Dedifferentiated amniotic fluid mesenchymal stem cell (primary cell): ENCODE measurements at regions not wholly inside any gene's neighbourhood (a gene's known extent, or its start where the extent isn't known, plus 50 kb on each side); places are given as distances from the start of the nearest gene placed in this dataset.

Experiments
- DNase-seq: peaks from one replicate; pipeline ENCODE4 v3.0.0-alpha.2; 2016; ENCODE audit errors: extremely low spot score

GRCh38 chr3:106750092-106750491, 627.1 kb upstream of the CCDC54 start:
- no peak for DNase-seq

- DNase-seq = no peak
Observed at GRCh38 chr3:106755336-106755735, 621.9 kb upstream of the CCDC54 start.

- DNase-seq = no peak
Observed at GRCh38 chr3:106756901-106757300, 620.3 kb upstream of the CCDC54 start.

- no peak for DNase-seq
Observed at GRCh38 chr3:106758459-106758858, 618.8 kb upstream of the CCDC54 start.

GRCh38 chr3:106759731-106760130, 617.5 kb upstream of the CCDC54 start:
- DNase-seq = no peak

- DNase-seq = peak; percentile 35
Observed at GRCh38 chr3:106765342-106765741, 611.9 kb upstream of the CCDC54 start.

GRCh38 chr3:106768941-106769480, 608.2 kb upstream of the CCDC54 start:
- no peak for DNase-seq

- no peak for DNase-seq
Observed at GRCh38 chr3:106773795-106774194, 603.4 kb upstream of the CCDC54 start.

GRCh38 chr3:106783231-106783630, 594.0 kb upstream of the CCDC54 start:
- no peak for DNase-seq

GRCh38 chr3:106789276-106789675, 588.0 kb upstream of the CCDC54 start:
- no peak for DNase-seq

GRCh38 chr3:106792716-106793115, 584.5 kb upstream of the CCDC54 start:
- no peak for DNase-seq

GRCh38 chr3:106794442-106794841, 582.8 kb upstream of the CCDC54 start:
- DNase-seq = no peak

GRCh38 chr3:106795553-106795952, 581.7 kb upstream of the CCDC54 start:
- DNase-seq = peak; percentile 8

GRCh38 chr3:106797461-106797860, 579.8 kb upstream of the CCDC54 start:
- DNase-seq = no peak

- DNase-seq = no peak
Observed at GRCh38 chr3:106805625-106806024, 571.6 kb upstream of the CCDC54 start.

GRCh38 chr3:106806964-106807363, 570.3 kb upstream of the CCDC54 start:
- no peak for DNase-seq

GRCh38 chr3:106809041-106809440, 568.2 kb upstream of the CCDC54 start:
- no peak for DNase-seq

GRCh38 chr3:106809623-106810299, 567.5 kb upstream of the CCDC54 start:
- DNase-seq = no peak

- no peak for DNase-seq
Observed at GRCh38 chr3:106810300-106810875, 566.9 kb upstream of the CCDC54 start.

GRCh38 chr3:106811376-106811775, 565.9 kb upstream of the CCDC54 start:
- DNase-seq = no peak

GRCh38 chr3:106813742-106814141, 563.5 kb upstream of the CCDC54 start:
- no peak for DNase-seq

GRCh38 chr3:106814231-106814630, 563.0 kb upstream of the CCDC54 start:
- no peak for DNase-seq

GRCh38 chr3:106816838-106817237, 560.4 kb upstream of the CCDC54 start:
- no peak for DNase-seq

- DNase-seq = no peak
Observed at GRCh38 chr3:106817706-106818105, 559.5 kb upstream of the CCDC54 start.
